HEK293 (cell line): ENCODE measurements at regions not wholly inside any gene's neighbourhood (a gene's known extent, or its start where the extent isn't known, plus 50 kb on each side); places are given as distances from the start of the nearest gene placed in this dataset.

Experiments
- SETDB1 ChIP-seq: IDR thresholded peaks from one replicate; pipeline ENCODE4 v1.6.1; 2017; ENCODE audit warnings: mild to moderate bottlenecking, low read length, moderate library complexity, mixed read lengths; ENCODE audit not compliant: insufficient read length
- YY1 ChIP-seq: fragments of 450-650 bp; formaldehyde crosslinking; IDR thresholded peaks from 2 replicates; pipeline ENCODE4 v1.5.1; 2018; ENCODE audit warnings: missing biosample characterization, missing genetic modification characterization
- TF ChIP-seq, protein P1 (sequence below): sonication (generic); formaldehyde crosslinking; IDR thresholded peaks from 2 replicates; pipeline ENCODE4 v1.8.1; 2022; ENCODE audit warnings: mild to moderate bottlenecking, moderate library complexity, missing genetic modification reagents

DNA sequence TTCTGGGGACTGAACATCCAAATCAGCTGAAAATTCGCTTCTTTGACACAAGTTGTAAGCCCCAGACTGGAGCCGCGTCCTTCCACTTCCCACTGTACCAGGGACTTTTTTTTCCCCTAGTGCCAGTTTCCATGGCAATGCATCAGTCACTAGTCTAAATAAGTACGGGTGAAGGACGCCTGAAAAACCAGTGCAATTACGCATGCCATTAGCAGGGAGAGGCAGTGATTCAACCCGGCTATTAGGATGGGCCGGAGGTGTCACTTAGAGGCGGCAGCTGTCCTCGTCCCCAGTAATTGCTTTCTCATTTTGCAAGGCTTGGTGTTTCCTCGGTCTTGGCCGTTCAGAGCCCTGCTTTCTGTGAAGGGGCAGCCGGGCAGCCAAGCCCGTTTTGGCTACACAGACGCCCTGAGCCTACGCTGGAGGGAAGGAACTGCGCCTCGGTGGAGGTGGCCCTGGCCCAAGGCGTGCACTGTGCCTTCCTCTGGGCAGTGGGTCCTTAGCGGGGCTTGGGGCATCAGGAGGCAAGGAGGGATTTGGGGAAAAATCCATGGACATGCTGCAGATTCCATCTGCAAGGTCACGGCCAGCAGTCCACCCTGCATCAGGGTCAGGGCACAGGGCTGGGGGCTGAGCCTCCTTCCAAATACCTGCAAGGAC is 319.7 kb downstream of the CTTN start:
- TF ChIP-seq, protein P1, sequence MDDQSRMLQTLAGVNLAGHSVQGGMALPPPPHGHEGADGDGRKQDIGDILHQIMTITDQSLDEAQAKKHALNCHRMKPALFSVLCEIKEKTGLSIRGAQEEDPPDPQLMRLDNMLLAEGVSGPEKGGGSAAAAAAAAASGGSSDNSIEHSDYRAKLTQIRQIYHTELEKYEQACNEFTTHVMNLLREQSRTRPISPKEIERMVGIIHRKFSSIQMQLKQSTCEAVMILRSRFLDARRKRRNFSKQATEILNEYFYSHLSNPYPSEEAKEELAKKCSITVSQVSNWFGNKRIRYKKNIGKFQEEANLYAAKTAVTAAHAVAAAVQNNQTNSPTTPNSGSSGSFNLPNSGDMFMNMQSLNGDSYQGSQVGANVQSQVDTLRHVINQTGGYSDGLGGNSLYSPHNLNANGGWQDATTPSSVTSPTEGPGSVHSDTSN (CRISPR knock-in tag), result no peak
- no peak for TF ChIP-seq YY1 (tag by site-specific recombination)
- TF ChIP-seq SETDB1, result no peak
